ENCODE measurements at regions not wholly inside any gene's neighbourhood (a gene's known extent, or its start where the extent isn't known, plus 50 kb on each side); places are given as distances from the start of the nearest gene placed in this dataset.

DNA sequence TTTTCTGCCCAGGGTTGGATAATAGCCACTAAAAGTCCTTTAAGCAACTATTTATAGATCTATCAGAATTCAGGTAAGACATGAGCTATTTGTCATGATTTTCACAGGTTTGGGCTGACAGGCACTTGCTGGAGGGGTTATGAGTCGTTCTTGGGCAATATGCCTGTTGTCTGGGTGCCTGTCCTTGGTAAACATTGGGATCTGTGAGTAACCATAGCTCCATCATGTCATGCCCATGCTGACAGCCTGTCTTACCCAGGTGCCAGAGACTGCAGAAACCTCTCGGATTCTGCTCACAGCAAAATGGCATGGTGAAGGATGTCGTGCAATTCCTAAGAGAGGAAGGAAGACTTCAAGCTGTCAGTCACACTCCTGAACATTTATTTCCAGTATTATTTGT is 116.0 kb upstream of the PUDP start:
- no peak for TF ChIP-seq CTCF (IDR thresholded peaks at IDR 0.05)
- no peak for TF ChIP-seq POLR2A (IDR thresholded peaks at IDR 0.05)
